Thyroid gland (tissue), 4 donors: ENCODE measurements at regions not wholly inside any gene's neighbourhood (a gene's known extent, or its start where the extent isn't known, plus 50 kb on each side); places are given as distances from the start of the nearest gene placed in this dataset.

Source experiments
- DNase-seq, 2 donors: peaks; one replicate each; pipeline ENCODE4 v3.0.0-alpha.2; 2019
- H3K27ac ChIP-seq, 3 donors: fragments of 200-600 bp; sonication (generic); 1 replicate in 2 of 3; 2 replicates in 1 of 3; pipeline ENCODE4 v1.5.1; 2016 to 2019; ENCODE audit warnings: mild to moderate bottlenecking in 1 of 3, moderate library complexity in 1 of 3
- H3K27me3 ChIP-seq: fragments of 200-600 bp; sonication (generic); one replicate; pipeline ENCODE4 v1.5.1; 2019
- H3K36me3 ChIP-seq, 2 donors: fragments of 200-600 bp; sonication (generic); one replicate each; pipeline ENCODE4 v1.5.1; 2016 to 2019
- H3K4me1 ChIP-seq, 2 donors: fragments of 200-600 bp; sonication (generic); one replicate each; pipeline ENCODE4 v1.5.1; 2017 to 2019
- H3K4me3 ChIP-seq, 3 donors: fragments of 200-600 bp; sonication (generic); replicated peaks in 1 of 3; 1 replicate in 2 of 3; 2 replicates in 1 of 3; pipeline ENCODE4 v1.5.1; 2016; ENCODE audit warnings: mild to moderate bottlenecking in 1 of 3
- H3K9me3 ChIP-seq: fragments of 200-600 bp; sonication (generic); one replicate; pipeline ENCODE4 v1.5.1; 2017
- POLR2A ChIP-seq, 2 donors: fragments of 450-650 bp; IDR thresholded peaks; one replicate each; pipeline ENCODE4 v1.6.1; 2017; ENCODE audit warnings: antibody characterized with exemption in 2 of 2, mild to moderate bottlenecking in 2 of 2, moderate library complexity in 1 of 2
- WGBS, 2 donors: methylation state at CpG; one replicate each; pipeline ENCODE4 v1.1.5; 2017; 5-methylcytosine and 5-hydroxymethylcytosine counted together
- intact Hi-C: fragments of 100-400 bp; cut with DNase I; formaldehyde crosslinking; loops from one replicate; pipeline ENCODE4 v1.15.1; 2023
- TF ChIP-seq, protein P1 (sequence below), 6 experiments: fragments of 200-600 bp in 3 of 6; fragments of 450-650 bp in 3 of 6; sonication (generic) in 3 of 6; IDR thresholded peaks; one replicate each; pipeline ENCODE4 v1.5.1; 2016 to 2019; ENCODE audit warnings: antibody characterized with exemption in 6 of 6, mild to moderate bottlenecking in 2 of 6, inconsistent platforms in 1 of 6, moderate library complexity in 1 of 6

GRCh38 chr7:136193940-136194339 is 216.8 kb upstream of the MTPN start:
- no peaks in the 10 kb centered on the region for H3K9me3 ChIP-seq
- H3K27ac ChIP-seq, result no peak overlapping the region
- no peaks in the 10 kb centered on the region for H3K27me3 ChIP-seq
- DNase-seq, result no peak
- intact Hi-C loops, result no loop called here
- H3K4me3 ChIP-seq, result no peak overlapping the region
- no peak for TF ChIP-seq POLR2A (IDR thresholded peaks at IDR 0.05)
- TF ChIP-seq, protein P1, sequence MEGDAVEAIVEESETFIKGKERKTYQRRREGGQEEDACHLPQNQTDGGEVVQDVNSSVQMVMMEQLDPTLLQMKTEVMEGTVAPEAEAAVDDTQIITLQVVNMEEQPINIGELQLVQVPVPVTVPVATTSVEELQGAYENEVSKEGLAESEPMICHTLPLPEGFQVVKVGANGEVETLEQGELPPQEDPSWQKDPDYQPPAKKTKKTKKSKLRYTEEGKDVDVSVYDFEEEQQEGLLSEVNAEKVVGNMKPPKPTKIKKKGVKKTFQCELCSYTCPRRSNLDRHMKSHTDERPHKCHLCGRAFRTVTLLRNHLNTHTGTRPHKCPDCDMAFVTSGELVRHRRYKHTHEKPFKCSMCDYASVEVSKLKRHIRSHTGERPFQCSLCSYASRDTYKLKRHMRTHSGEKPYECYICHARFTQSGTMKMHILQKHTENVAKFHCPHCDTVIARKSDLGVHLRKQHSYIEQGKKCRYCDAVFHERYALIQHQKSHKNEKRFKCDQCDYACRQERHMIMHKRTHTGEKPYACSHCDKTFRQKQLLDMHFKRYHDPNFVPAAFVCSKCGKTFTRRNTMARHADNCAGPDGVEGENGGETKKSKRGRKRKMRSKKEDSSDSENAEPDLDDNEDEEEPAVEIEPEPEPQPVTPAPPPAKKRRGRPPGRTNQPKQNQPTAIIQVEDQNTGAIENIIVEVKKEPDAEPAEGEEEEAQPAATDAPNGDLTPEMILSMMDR (IDR thresholded peaks at IDR 0.05), result no peak
- H3K36me3 ChIP-seq, result no peaks in the 10 kb centered on the region
- WGBS, 2 donors, result 88 to 91% methylated on average over 6 of the region's 6 CpGs
- H3K4me1 ChIP-seq, result no peaks in the 10 kb centered on the region

DNA sequence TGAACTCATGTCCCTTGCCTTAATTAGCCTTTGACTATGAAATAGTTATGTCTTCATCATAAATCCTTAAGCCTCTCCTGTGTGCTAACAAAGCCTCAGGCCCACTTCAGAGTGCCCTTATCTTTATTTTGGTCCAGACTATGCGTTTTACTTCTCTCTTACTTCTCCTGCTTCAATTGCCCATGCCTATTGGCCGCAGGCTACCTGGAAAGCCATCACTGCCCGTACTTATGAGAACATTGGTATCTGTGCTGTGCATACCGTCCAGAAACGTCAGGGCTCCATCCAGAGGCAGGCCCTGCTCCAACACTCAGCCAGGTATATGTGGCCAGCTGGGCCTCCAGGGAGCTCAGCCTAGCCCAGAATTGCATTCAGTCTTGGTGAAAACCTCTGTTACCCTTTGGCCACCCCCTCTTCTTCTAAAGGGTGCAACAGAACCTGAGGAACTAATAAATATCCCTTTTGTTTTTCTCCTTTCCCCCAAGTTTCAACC is 212.4 kb upstream of the MTPN start:
- intact Hi-C loops, result no loop called here
- TF ChIP-seq, protein P1 (IDR thresholded peaks at IDR 0.05), result no peak
- TF ChIP-seq POLR2A (IDR thresholded peaks at IDR 0.05), result no peak
- H3K4me1 ChIP-seq, result peaks cover 5 to 8% of the 10 kb centered on the region in 2 donors
- no peaks in the 10 kb centered on the region for H3K9me3 ChIP-seq
- H3K36me3 ChIP-seq, result no peaks in the 10 kb centered on the region
- 90 to 91% methylated on average over 5 of the region's 5 CpGs for WGBS, 2 donors
- H3K27ac ChIP-seq, result no peak overlapping the region
- no peak overlapping the region for H3K4me3 ChIP-seq
- no peaks in the 10 kb centered on the region for H3K27me3 ChIP-seq
- DNase-seq, result no peak

DNA sequence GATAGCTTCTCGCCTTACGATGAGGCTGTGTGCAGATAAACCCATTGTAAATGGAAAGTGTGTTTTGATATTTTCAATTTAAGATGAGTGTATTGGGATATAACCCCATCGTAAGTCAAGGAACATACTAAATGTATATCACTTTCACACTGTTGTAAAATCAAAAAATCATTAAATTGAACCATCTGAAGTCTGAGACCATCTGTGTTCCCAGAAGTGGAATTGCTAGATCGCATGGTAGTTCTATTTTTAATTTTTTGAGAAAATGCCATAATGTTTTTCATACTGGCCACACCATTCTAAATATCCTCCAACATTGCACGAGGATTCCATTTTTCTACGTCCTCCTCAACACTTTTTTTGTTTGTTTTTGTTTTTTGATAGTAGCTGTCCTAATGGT is 209.1 kb upstream of the MTPN start:
- 93 to 94% methylated on average over 6 of the region's 6 CpGs for WGBS, 2 donors
- no peak for DNase-seq

DNA sequence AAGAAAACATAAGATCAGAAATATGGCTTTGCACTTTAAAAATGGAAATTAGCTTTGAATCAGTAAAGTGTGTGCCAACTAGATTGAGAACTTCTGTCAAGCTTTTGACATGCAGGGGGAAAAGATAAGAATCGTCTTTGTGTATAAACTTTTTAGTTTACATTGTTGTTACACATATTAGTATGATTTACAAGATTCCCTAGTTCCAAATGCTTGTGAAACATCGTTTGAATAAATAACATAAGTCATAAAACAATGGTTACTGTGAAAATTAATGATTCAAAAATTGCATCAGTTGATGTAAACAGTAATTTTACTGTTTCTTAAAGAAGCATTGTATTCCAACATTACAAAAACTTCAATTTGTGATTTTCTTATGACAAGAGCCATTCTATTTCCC is 207.6 kb upstream of the MTPN start:
- no peaks in the 10 kb centered on the region for H3K36me3 ChIP-seq
- no peak overlapping the region for H3K4me3 ChIP-seq
- H3K27ac ChIP-seq, result no peak overlapping the region
- H3K9me3 ChIP-seq, result no peaks in the 10 kb centered on the region
- DNase-seq, result no peak
- peaks cover 5 to 8% of the 10 kb centered on the region in 2 donors for H3K4me1 ChIP-seq
- no peak for TF ChIP-seq POLR2A (IDR thresholded peaks at IDR 0.05)
- TF ChIP-seq, protein P1 (IDR thresholded peaks at IDR 0.05), result no peak
- intact Hi-C loops, result no loop called here
- 73% methylated on average over 2 of the region's 2 CpGs for WGBS, 2 donors
- H3K27me3 ChIP-seq, result no peaks in the 10 kb centered on the region

More for the DNA sequence above, 209.1 kb upstream of the MTPN start:
- H3K27ac ChIP-seq, result no peak overlapping the region
- H3K4me1 ChIP-seq, result peaks cover 5 to 8% of the 10 kb centered on the region in 2 donors
- no peaks in the 10 kb centered on the region for H3K9me3 ChIP-seq
- intact Hi-C loops, result no loop called here
- no peak for TF ChIP-seq POLR2A (IDR thresholded peaks at IDR 0.05)
- TF ChIP-seq, protein P1 (IDR thresholded peaks at IDR 0.05), result no peak
- no peaks in the 10 kb centered on the region for H3K27me3 ChIP-seq
- no peak overlapping the region for H3K4me3 ChIP-seq
- H3K36me3 ChIP-seq, result no peaks in the 10 kb centered on the region

DNA sequence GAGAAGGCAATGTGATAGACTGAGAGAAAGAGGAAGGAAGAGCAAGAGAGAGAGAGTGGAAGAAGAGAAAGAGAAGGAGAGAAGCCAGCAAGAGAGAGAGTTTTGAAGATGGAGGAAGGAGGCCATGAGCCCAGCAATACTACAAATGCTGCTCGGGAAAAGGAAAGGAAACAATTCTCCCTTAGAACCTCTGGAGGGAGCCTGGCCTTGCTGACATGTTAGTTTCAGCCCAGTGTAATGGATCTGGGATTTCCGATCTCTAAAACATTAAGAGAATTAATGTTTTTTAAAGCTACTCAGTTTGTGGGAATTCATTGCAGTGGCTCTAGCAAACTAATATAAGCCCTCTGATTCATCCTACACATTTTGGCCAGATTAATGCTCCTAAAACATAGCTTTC is 206.8 kb upstream of the MTPN start:
- DNase-seq, result no peak
- Histone ChIP-seq H3K27me3 (no peaks in the 10 kb centered on the region), H3K36me3 (no peaks in the 10 kb centered on the region), H3K27ac (no peak overlapping the region), H3K4me1 (peaks cover 5 to 8% of the 10 kb centered on the region in 2 donors), H3K9me3 (no peaks in the 10 kb centered on the region), H3K4me3 (no peak overlapping the region)
- 60 to 69% methylated on average over 2 of the region's 2 CpGs for WGBS, 2 donors
- intact Hi-C loops, result no loop called here
- TF ChIP-seq POLR2A (IDR thresholded peaks at IDR 0.05), result no peak
- TF ChIP-seq, protein P1 (IDR thresholded peaks at IDR 0.05), result no peak
